ENCODE measurements at regions not wholly inside any gene's neighbourhood (a gene's known extent, or its start where the extent isn't known, plus 50 kb on each side); places are given as distances from the start of the nearest gene placed in this dataset.

GRCh38 chr7:118627467-118627866 lies 403.0 kb downstream of the ANKRD7 start:
- TF ChIP-seq, protein P1, sequence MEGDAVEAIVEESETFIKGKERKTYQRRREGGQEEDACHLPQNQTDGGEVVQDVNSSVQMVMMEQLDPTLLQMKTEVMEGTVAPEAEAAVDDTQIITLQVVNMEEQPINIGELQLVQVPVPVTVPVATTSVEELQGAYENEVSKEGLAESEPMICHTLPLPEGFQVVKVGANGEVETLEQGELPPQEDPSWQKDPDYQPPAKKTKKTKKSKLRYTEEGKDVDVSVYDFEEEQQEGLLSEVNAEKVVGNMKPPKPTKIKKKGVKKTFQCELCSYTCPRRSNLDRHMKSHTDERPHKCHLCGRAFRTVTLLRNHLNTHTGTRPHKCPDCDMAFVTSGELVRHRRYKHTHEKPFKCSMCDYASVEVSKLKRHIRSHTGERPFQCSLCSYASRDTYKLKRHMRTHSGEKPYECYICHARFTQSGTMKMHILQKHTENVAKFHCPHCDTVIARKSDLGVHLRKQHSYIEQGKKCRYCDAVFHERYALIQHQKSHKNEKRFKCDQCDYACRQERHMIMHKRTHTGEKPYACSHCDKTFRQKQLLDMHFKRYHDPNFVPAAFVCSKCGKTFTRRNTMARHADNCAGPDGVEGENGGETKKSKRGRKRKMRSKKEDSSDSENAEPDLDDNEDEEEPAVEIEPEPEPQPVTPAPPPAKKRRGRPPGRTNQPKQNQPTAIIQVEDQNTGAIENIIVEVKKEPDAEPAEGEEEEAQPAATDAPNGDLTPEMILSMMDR (IDR thresholded peaks at IDR 0.05; ENCODE audit: insufficient read depth, low read depth, low read length), result no peak
- TF ChIP-seq EZH2 (IDR thresholded peaks at IDR 0.05; ENCODE audit: insufficient read depth, low read length), result no peak

Data from astrocyte (in vitro differentiated cells and primary cell).